MCF 10A (cell line): ENCODE measurements at regions not wholly inside any gene's neighbourhood (a gene's known extent, or its start where the extent isn't known, plus 50 kb on each side); places are given as distances from the start of the nearest gene placed in this dataset.
A peak's percentile ranks its signal among the peaks of the same experiment; 100 is the strongest.

Source experiments
- BruUV-seq: library from RNA; stranded (reverse); fragments of 400-500 nt; replicated peaks from 2 replicates; lab custom pipeline; 2021; lab: Mats Ljungman, UMichigan
- CTCF ChIA-PET: fragments of 300-600 bp; sonication (Branson Sonifier 250); formaldehyde crosslinking; extraction: SDS; loops from one replicate; lab custom pipeline; 2021; ENCODE audit warnings: antibody characterized with exemption, inconsistent platforms; lab: Yijun Ruan, JAX
- POLR2A ChIA-PET: fragments of 300-600, 350-650 bp; sonication (Branson Sonifier 250); formaldehyde crosslinking; extraction: SDS; loops from one replicate; lab custom pipeline; 2020; ENCODE audit warnings: antibody characterized with exemption, inconsistent platforms; lab: Yijun Ruan, JAX
- DNase-seq: peaks from one replicate; pipeline ENCODE4 v3.0.0-alpha.2; 2018; ENCODE audit not compliant: unreplicated experiment
- H3K27ac Mint-ChIP-seq: one replicate; pipeline ENCODE4 v1.8.0; 2022; ENCODE audit warnings: mild to moderate bottlenecking, low read depth, mixed read lengths; ENCODE audit not compliant: unreplicated experiment
- H3K27me3 Mint-ChIP-seq: one replicate; pipeline ENCODE4 v1.8.0; 2022; ENCODE audit warnings: mixed read lengths; ENCODE audit not compliant: insufficient read depth, unreplicated experiment
- H3K36me3 Mint-ChIP-seq: one replicate; pipeline ENCODE4 v1.8.0; 2022; ENCODE audit warnings: mild to moderate bottlenecking, moderate library complexity, mixed read lengths; ENCODE audit not compliant: insufficient read depth, unreplicated experiment
- H3K4me1 Mint-ChIP-seq: one replicate; pipeline ENCODE4 v1.8.0; 2022; ENCODE audit warnings: mixed read lengths; ENCODE audit not compliant: insufficient read depth, unreplicated experiment
- H3K4me3 Mint-ChIP-seq: one replicate; pipeline ENCODE4 v1.8.0; 2022; ENCODE audit warnings: mild to moderate bottlenecking, moderate library complexity, mixed read lengths; ENCODE audit not compliant: unreplicated experiment
- H3K9me3 Mint-ChIP-seq: one replicate; pipeline ENCODE4 v1.8.0; 2022; ENCODE audit warnings: mixed read lengths; ENCODE audit not compliant: unreplicated experiment
- CTCF ChIP-seq: fragments of 200-600 bp; IDR thresholded peaks from one replicate; pipeline ENCODE4 v1.8.0; 2022; ENCODE audit warnings: antibody characterized with exemption, mild to moderate bottlenecking; ENCODE audit not compliant: unreplicated experiment
- intact Hi-C: fragments of 100-400 bp; cut with micrococcal nuclease; formaldehyde crosslinking; loops from 2 replicates; pipeline ENCODE4 v1.14.1; 2022

GRCh38 chr10:90494183-90494582, 363.7 kb downstream of the HTR7 start:
- intact Hi-C loops: no loop called here
- no peaks in the 10 kb centered on the region for H3K4me1 Mint-ChIP-seq
- ChIA-PET POLR2A (interaction anchor here (0.7 to 1.3 kb wide), 2 partner anchors 13 to 95 kb away, joined by 3 to 6 read pairs; no protein-coding TSS in a partner anchor), CTCF (no interaction called here)
- no peak overlapping the region for H3K27ac Mint-ChIP-seq
- no peak for DNase-seq
- H3K27me3 Mint-ChIP-seq: no peaks in the 10 kb centered on the region
- TF ChIP-seq CTCF: no peak
- BruUV-seq: no TSS peak
- H3K36me3 Mint-ChIP-seq: no peaks in the 10 kb centered on the region
- peaks cover 40% of the 10 kb centered on the region for H3K9me3 Mint-ChIP-seq
- no peak overlapping the region for H3K4me3 Mint-ChIP-seq

GRCh38 chr10:90504172-90504571, 353.7 kb downstream of the HTR7 start:
- ChIA-PET CTCF (no interaction called here), POLR2A (no interaction called here)
- Mint-ChIP-seq H3K27ac (no peak overlapping the region), H3K4me1 (no peaks in the 10 kb centered on the region), H3K9me3 (no peaks in the 10 kb centered on the region), H3K36me3 (no peaks in the 10 kb centered on the region), H3K4me3 (no peak overlapping the region), H3K27me3 (no peaks in the 10 kb centered on the region)
- intact Hi-C loops: no loop called here
- TF ChIP-seq CTCF: no peak
- BruUV-seq: no TSS peak
- no peak for DNase-seq

- TF ChIP-seq CTCF: no peak
- POLR2A ChIA-PET: interaction anchor here (0.6 to 0.7 kb wide), 2 partner anchors 11 to 379 kb away, joined by 3 read pairs; no protein-coding TSS in a partner anchor
- BruUV-seq: no TSS peak
- Mint-ChIP-seq H3K27ac (no peak overlapping the region), H3K4me3 (no peak overlapping the region), H3K4me1 (no peaks in the 10 kb centered on the region), H3K9me3 (peaks cover 8% of the 10 kb centered on the region), H3K36me3 (no peaks in the 10 kb centered on the region), H3K27me3 (no peaks in the 10 kb centered on the region)
- intact Hi-C loops: no loop called here
- CTCF ChIA-PET: interaction anchor here (0.6 to 0.7 kb wide), 3 partner anchors 9 to 253 kb away, joined by 3 read pairs; no protein-coding TSS in a partner anchor
- DNase-seq: peak; percentile 1
Observed at GRCh38 chr10:90526721-90527120, 331.1 kb downstream of the HTR7 start.

GRCh38 chr10:90530521-90530920, 327.3 kb downstream of the HTR7 start:
- no peaks in the 10 kb centered on the region for H3K27me3 Mint-ChIP-seq

More at GRCh38 chr10:90530521-90530920, 327.3 kb downstream of the HTR7 start:
- CTCF ChIA-PET: no interaction called here
- no TSS peak for BruUV-seq
- H3K9me3 Mint-ChIP-seq: no peaks in the 10 kb centered on the region
- no peaks in the 10 kb centered on the region for H3K36me3 Mint-ChIP-seq
- no peak for TF ChIP-seq CTCF
- intact Hi-C loops: no loop called here
- POLR2A ChIA-PET: no interaction called here
- no peaks in the 10 kb centered on the region for H3K4me1 Mint-ChIP-seq
- no peak for DNase-seq
- no peak overlapping the region for H3K27ac Mint-ChIP-seq
- no peak overlapping the region for H3K4me3 Mint-ChIP-seq
